HG03159 (cell line): ENCODE measurements at regions not wholly inside any gene's neighbourhood (a gene's known extent, or its start where the extent isn't known, plus 50 kb on each side); places are given as distances from the start of the nearest gene placed in this dataset.

Experiments used
- ATAC-seq: cut with Tn5 transposase; IDR thresholded peaks from one replicate; pipeline ENCODE4 v1.9.1; 2021; ENCODE audit warnings: mild to moderate bottlenecking, moderate library complexity; ENCODE audit not compliant: unreplicated experiment

- ATAC-seq, result no peak
These were observed 893.0 kb upstream of the SOX9 start for GRCh38 chr17:71227841-71228240.

- no peak for ATAC-seq
These were observed 891.8 kb upstream of the SOX9 start for GRCh38 chr17:71229070-71229469.

GRCh38 chr17:71232801-71233559 is 887.8 kb upstream of the SOX9 start:
- ATAC-seq, result no peak

GRCh38 chr17:71234349-71234748 is 886.5 kb upstream of the SOX9 start:
- no peak for ATAC-seq

- no peak for ATAC-seq
These were observed 882.8 kb upstream of the SOX9 start for GRCh38 chr17:71237903-71238538.

- ATAC-seq, result no peak
These were observed 873.3 kb upstream of the SOX9 start for GRCh38 chr17:71247441-71248015.

GRCh38 chr17:71251276-71251675 is 869.5 kb upstream of the SOX9 start:
- ATAC-seq, result no peak

GRCh38 chr17:71251951-71252350 is 868.9 kb upstream of the SOX9 start:
- no peak for ATAC-seq

GRCh38 chr17:71252436-71252835 is 868.4 kb upstream of the SOX9 start:
- ATAC-seq, result no peak

- no peak for ATAC-seq
These were observed 863.7 kb upstream of the SOX9 start for GRCh38 chr17:71257096-71257495.

- ATAC-seq, result no peak
These were observed 860.4 kb upstream of the SOX9 start for GRCh38 chr17:71260366-71260940.

- no peak for ATAC-seq
These were observed 858.2 kb upstream of the SOX9 start for GRCh38 chr17:71262586-71262985.

- ATAC-seq, result no peak
These were observed 853.2 kb upstream of the SOX9 start for GRCh38 chr17:71267668-71268067.

- ATAC-seq, result no peak
These were observed 851.6 kb upstream of the SOX9 start for GRCh38 chr17:71269201-71269600.

GRCh38 chr17:71273441-71273840 is 847.4 kb upstream of the SOX9 start:
- ATAC-seq, result no peak

GRCh38 chr17:71276079-71276478 is 844.7 kb upstream of the SOX9 start:
- ATAC-seq, result no peak

GRCh38 chr17:71283486-71283885 is 837.3 kb upstream of the SOX9 start:
- no peak for ATAC-seq

- ATAC-seq, result no peak
These were observed 836.6 kb upstream of the SOX9 start for GRCh38 chr17:71284032-71284755.

GRCh38 chr17:71286625-71287024 is 834.2 kb upstream of the SOX9 start:
- no peak for ATAC-seq

- ATAC-seq, result no peak
These were observed 833.6 kb upstream of the SOX9 start for GRCh38 chr17:71287071-71287823.

- no peak for ATAC-seq
These were observed 828.8 kb upstream of the SOX9 start for GRCh38 chr17:71292006-71292405.
